WTC11 (cell line): ENCODE measurements at regions not wholly inside any gene's neighbourhood (a gene's known extent, or its start where the extent isn't known, plus 50 kb on each side); places are given as distances from the start of the nearest gene placed in this dataset.

Source experiments
- ATAC-seq: fragments of 200-7000 bp; cut with Tn5 transposase; 2 replicates; pipeline ENCODE4 v1.10.0; 2021; ENCODE audit warnings: mild to moderate bottlenecking, moderate library complexity
- CTCF ChIA-PET: fragments of 300-600 bp; sonication (Branson Sonifier 250); formaldehyde crosslinking; loops from one replicate; lab custom pipeline; 2021; ENCODE audit warnings: antibody characterized with exemption; lab: Charles Lee
- POLR2A ChIA-PET: fragments of 350-600 bp; sonication (Branson Sonifier 250); formaldehyde crosslinking; loops from one replicate; lab custom pipeline; 2021; ENCODE audit warnings: antibody characterized with exemption; lab: Charles Lee
- DNase-seq: peaks from one replicate; pipeline ENCODE4 v3.0.0; 2021; ENCODE audit warnings: low spot score
- H3K27ac Mint-ChIP-seq: 2 replicates; pipeline ENCODE4 v1.8.0; 2021; ENCODE audit warnings: mixed read lengths
- H3K27me3 Mint-ChIP-seq: 2 replicates; pipeline ENCODE4 v1.8.0; 2021; ENCODE audit warnings: low read depth, mild to moderate bottlenecking, moderate library complexity, mixed read lengths
- H3K36me3 Mint-ChIP-seq: 2 replicates; pipeline ENCODE4 v1.8.0; 2021; ENCODE audit warnings: mixed read lengths
- H3K4me1 Mint-ChIP-seq: 2 replicates; pipeline ENCODE4 v1.8.0; 2022; ENCODE audit warnings: mixed read lengths
- H3K4me3 Mint-ChIP-seq: 2 replicates; pipeline ENCODE4 v1.8.0; 2021; ENCODE audit warnings: mild to moderate bottlenecking, moderate library complexity, mixed read lengths
- H3K9me3 Mint-ChIP-seq: 2 replicates; pipeline ENCODE4 v1.8.0; 2021; ENCODE audit warnings: mixed read lengths
- ESRRA ChIP-seq: sonication (generic); formaldehyde crosslinking; IDR thresholded peaks from 2 replicates; pipeline ENCODE4 v1.8.1; 2022; ENCODE audit warnings: mild to moderate bottlenecking, missing genetic modification reagents, borderline replicate concordance
- GTF2I ChIP-seq: fragments of 250-450 bp; sonication (Bioruptor Pico); conservative IDR thresholded peaks from 2 replicates; pipeline ENCODE4 v1.4.0; 2021; ENCODE audit warnings: mild to moderate bottlenecking
- JUN ChIP-seq: sonication (generic); formaldehyde crosslinking; IDR thresholded peaks from 2 replicates; pipeline ENCODE4 v1.8.0; 2023; ENCODE audit warnings: mild to moderate bottlenecking, missing genetic modification reagents
- NFE2L1 ChIP-seq: sonication (generic); formaldehyde crosslinking; IDR thresholded peaks from 2 replicates; pipeline ENCODE4 v1.8.1; 2023; ENCODE audit warnings: missing genetic modification reagents
- NR3C1 ChIP-seq: sonication (generic); formaldehyde crosslinking; conservative IDR thresholded peaks from 2 replicates; pipeline ENCODE4 v1.8.1; 2023; ENCODE audit warnings: low read depth, mild to moderate bottlenecking, missing genetic modification reagents
- OVOL2 ChIP-seq: fragments of 250-450 bp; sonication (Bioruptor Pico); IDR thresholded peaks from 2 replicates; pipeline ENCODE4 v1.9.0; 2021; ENCODE audit warnings: mild to moderate bottlenecking, borderline replicate concordance
- PRRX2 ChIP-seq: fragments of 250-450 bp; sonication (Bioruptor Pico); IDR thresholded peaks from 2 replicates; pipeline ENCODE4 v1.8.0; 2021; ENCODE audit warnings: mild to moderate bottlenecking
- TEAD1 ChIP-seq: sonication (generic); formaldehyde crosslinking; IDR thresholded peaks from 2 replicates; pipeline ENCODE4 v1.8.0; 2022; ENCODE audit warnings: mild to moderate bottlenecking, missing genetic modification reagents
- ZBTB21 ChIP-seq: sonication (generic); formaldehyde crosslinking; IDR thresholded peaks from 2 replicates; pipeline ENCODE4 v1.8.1; 2023; ENCODE audit warnings: mild to moderate bottlenecking, missing genetic modification reagents, borderline replicate concordance
- ZNF121 ChIP-seq: sonication (generic); formaldehyde crosslinking; IDR thresholded peaks from 2 replicates; pipeline ENCODE4 v1.8.0; 2023; ENCODE audit warnings: missing genetic modification reagents
- TF ChIP-seq, protein P1 (sequence below): fragments of 250-450 bp; sonication (Bioruptor Pico); IDR thresholded peaks from 2 replicates; pipeline ENCODE4 v1.8.0; 2021; ENCODE audit warnings: mild to moderate bottlenecking
- TF ChIP-seq, protein P2 (sequence below): fragments of 250-450 bp; sonication (Bioruptor Pico); conservative IDR thresholded peaks from 2 replicates; pipeline ENCODE4 v1.9.0; 2021; ENCODE audit warnings: mild to moderate bottlenecking
- TF ChIP-seq, protein P3 (sequence below): sonication (generic); formaldehyde crosslinking; IDR thresholded peaks from 2 replicates; pipeline ENCODE4 v1.8.1; 2023; ENCODE audit warnings: mild to moderate bottlenecking, missing genetic modification reagents, moderate library complexity
- TF ChIP-seq, protein P4 (sequence below): sonication (generic); formaldehyde crosslinking; IDR thresholded peaks from 2 replicates; pipeline ENCODE4 v1.8.0; 2022; ENCODE audit warnings: mild to moderate bottlenecking, missing genetic modification reagents
- TF ChIP-seq, protein P5 (sequence below): fragments of 250-450 bp; sonication (Bioruptor Pico); IDR thresholded peaks from 2 replicates; pipeline ENCODE4 v1.9.0; 2021; ENCODE audit warnings: mild to moderate bottlenecking, borderline replicate concordance
- TF ChIP-seq, protein P6 (sequence below): sonication (generic); formaldehyde crosslinking; IDR thresholded peaks from 2 replicates; pipeline ENCODE4 v1.8.0; 2023; ENCODE audit warnings: missing genetic modification reagents
- TF ChIP-seq, protein P7 (sequence below): sonication (generic); formaldehyde crosslinking; IDR thresholded peaks from 2 replicates; pipeline ENCODE4 v1.8.1; 2023; ENCODE audit warnings: mild to moderate bottlenecking, moderate library complexity, missing genetic modification reagents

DNA sequence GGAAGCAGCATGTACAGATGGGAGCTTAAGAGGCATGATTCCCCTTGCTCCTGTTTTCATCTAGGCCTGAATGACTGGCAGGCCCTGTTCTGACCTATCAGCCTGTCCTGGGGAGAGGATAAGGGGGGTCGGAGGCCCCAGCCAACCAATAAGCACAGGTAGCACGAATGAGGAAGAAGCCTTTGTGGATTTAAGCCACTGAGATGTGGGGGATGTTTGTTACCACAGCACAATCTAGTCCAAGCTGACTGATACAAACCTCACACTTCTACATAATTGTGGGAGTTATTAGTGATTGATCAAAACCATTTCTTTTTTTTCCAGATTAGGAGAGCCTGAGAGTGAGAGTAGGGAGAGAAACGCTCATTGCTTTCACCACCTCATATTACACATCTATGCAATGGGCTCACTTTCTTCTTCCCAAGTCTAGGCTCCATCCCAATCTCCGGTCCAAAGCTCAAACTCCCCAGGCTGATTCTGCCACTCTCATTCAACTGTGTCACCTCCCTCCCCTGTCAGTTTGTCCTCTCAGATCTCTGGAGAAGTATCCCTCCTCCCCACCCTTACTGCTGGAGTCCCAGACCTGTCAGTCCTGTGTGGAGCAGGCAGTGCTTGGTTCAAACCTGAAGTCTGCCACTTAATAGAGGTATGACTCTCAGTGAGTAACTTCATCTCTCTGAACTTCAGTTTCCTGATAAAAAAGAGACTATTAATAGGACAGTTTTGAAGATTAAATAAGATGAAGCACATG, 220.5 kb downstream of the PTPRU start:
- DNase-seq = no peak
- CTCF ChIA-PET = interaction anchor here (1.6 kb wide), 1 partner anchor 34 kb away, joined by 3 read pairs; no protein-coding TSS in a partner anchor
- H3K9me3 Mint-ChIP-seq = peaks cover 18% of the 10 kb centered on the region
- POLR2A ChIA-PET = no interaction called here
- H3K4me1 Mint-ChIP-seq = peaks cover 26% of the 10 kb centered on the region
- ATAC-seq = no peak
- TF ChIP-seq ESRRA (CRISPR knock-in tag) = no peak
- no peak for TF ChIP-seq ZNF121
- TF ChIP-seq, protein P1, sequence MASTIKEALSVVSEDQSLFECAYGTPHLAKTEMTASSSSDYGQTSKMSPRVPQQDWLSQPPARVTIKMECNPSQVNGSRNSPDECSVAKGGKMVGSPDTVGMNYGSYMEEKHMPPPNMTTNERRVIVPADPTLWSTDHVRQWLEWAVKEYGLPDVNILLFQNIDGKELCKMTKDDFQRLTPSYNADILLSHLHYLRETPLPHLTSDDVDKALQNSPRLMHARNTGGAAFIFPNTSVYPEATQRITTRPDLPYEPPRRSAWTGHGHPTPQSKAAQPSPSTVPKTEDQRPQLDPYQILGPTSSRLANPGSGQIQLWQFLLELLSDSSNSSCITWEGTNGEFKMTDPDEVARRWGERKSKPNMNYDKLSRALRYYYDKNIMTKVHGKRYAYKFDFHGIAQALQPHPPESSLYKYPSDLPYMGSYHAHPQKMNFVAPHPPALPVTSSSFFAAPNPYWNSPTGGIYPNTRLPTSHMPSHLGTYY = no peak
- TF ChIP-seq, protein P2, sequence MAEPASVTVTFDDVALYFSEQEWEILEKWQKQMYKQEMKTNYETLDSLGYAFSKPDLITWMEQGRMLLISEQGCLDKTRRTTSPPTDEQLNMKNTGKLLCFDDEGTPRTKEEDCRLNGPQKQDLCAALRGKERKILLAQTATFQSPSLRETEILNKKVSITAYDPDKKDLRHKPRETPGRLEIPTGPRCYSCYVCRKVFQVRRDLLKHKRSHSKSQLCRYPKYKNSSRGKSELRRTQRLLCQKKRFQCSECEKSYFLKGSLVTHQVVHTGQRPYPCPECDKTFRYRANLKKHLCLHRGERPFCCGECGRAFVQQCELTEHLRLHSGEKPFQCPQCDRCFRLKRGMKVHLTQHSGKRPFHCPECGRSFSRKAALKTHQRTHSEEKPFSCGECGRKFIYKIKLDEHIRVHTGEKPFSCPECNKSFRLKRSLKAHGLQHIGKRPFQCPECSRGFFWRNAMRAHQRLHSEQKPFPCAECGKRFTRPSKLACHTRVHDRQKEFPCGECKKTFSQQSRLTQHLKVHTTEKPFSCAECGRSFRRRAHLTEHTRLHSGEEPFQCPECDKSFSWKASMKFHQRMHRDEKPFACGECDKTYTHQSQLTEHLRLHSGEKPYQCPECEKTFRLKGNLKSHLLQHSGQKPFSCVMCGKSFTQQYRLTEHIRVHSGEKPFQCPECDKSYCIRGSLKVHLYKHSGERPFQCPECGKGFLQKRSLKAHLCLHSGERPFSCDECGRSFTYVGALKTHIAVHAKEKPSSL (CRISPR knock-in tag) = no peak
- 0 out of 2 replicates have a peak, but pooled peaks have one; percentile 19 for TF ChIP-seq GTF2I (CRISPR knock-in tag)
- no peaks in the 10 kb centered on the region; the same call in 1 of the 2 replicates for H3K27me3 Mint-ChIP-seq
- H3K36me3 Mint-ChIP-seq = peaks cover 3% of the 10 kb centered on the region; the same call in 1 of the 2 replicates
- H3K4me3 Mint-ChIP-seq = no peak overlapping the region
- H3K27ac Mint-ChIP-seq = no peak overlapping the region

DNA sequence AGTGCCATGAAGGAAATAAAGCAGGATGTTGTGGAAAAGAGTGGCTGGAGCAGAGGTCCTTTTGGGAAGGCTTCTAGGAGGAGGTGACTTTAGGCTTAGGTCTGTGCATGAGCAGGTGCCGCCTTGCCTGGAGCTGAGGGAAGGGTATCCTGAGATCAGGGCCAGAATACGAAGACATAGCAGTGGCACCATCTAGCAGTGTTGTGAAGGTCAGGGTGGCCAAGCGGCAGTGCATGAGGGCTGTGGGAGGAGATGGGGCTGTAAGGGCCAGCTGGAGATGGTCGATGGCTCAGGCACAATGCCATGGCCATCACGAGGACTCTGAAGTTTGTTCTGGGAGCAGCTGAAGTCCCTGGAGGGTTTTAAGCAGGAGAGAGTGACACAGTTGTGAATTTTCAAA, 219.5 kb downstream of the PTPRU start:
- Mint-ChIP-seq H3K27me3 (no peaks in the 10 kb centered on the region; the same call in 1 of the 2 replicates), H3K9me3 (peaks cover 18% of the 10 kb centered on the region), H3K27ac (no peak overlapping the region; the same call in 1 of the 2 replicates), H3K4me1 (peaks cover 23% of the 10 kb centered on the region), H3K4me3 (no peak overlapping the region), H3K36me3 (peaks cover 3% of the 10 kb centered on the region; the same call in 1 of the 2 replicates)
- TF ChIP-seq, protein P3, sequence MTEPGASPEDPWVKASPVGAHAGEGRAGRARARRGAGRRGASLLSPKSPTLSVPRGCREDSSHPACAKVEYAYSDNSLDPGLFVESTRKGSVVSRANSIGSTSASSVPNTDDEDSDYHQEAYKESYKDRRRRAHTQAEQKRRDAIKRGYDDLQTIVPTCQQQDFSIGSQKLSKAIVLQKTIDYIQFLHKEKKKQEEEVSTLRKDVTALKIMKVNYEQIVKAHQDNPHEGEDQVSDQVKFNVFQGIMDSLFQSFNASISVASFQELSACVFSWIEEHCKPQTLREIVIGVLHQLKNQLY = no peak
- TF ChIP-seq, protein P4, sequence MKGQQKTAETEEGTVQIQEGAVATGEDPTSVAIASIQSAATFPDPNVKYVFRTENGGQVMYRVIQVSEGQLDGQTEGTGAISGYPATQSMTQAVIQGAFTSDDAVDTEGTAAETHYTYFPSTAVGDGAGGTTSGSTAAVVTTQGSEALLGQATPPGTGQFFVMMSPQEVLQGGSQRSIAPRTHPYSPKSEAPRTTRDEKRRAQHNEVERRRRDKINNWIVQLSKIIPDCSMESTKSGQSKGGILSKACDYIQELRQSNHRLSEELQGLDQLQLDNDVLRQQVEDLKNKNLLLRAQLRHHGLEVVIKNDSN (CRISPR knock-in tag) = no peak
- ChIA-PET POLR2A (no interaction called here), CTCF (interaction anchor here (0.5 kb wide), 1 partner anchor 115 kb away, joined by 3 read pairs; no protein-coding TSS in a partner anchor)
- no peak for ATAC-seq
- DNase-seq = no peak

DNA sequence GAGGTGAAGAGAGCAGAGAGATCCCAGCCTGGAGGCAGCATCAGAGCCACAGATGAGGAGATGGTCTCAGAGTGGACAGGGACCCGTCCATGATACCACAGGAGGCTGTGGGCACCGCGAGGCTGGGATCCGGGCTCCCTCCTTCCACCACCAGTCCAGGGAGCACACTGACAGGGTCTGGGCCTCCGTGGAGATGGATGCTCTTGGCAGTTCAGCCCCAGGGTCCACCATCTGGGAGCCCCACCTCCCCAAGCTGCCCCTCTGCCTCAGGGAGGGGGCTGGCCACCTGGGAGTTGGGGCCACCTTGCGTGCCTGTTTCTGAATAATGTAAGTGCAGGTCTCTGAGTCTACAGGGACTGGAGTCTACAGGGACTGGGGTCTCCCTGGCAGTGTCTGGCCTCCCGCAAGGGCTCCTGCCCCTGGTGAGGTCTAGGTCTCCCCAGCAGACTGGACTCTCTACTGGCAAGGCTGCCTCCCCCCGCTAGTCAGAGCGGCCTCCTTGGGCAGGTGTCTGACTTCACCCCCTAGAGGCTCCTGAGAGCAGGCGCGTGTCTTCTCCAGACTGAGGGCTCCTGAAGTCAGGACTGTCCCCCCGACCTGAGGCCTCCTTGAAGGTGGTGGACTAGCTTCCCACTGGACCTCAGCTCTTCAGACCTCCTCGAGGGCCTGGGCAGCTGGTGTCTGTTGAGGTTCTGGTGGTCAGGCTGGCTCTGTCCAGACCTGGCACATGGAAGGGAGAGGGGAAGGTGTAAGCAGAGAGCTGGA, 218.5 kb downstream of the PTPRU start:
- ChIA-PET POLR2A (no interaction called here), CTCF (no interaction called here)
- DNase-seq (no peak), ATAC-seq (peak; percentile 15; the same call in 1 of the 2 replicates)
- Mint-ChIP-seq H3K4me1 (peaks cover 23% of the 10 kb centered on the region), H3K4me3 (no peak overlapping the region), H3K9me3 (peaks cover 18% of the 10 kb centered on the region), H3K36me3 (peaks cover 3% of the 10 kb centered on the region; the same call in 1 of the 2 replicates), H3K27me3 (no peaks in the 10 kb centered on the region; the same call in 1 of the 2 replicates), H3K27ac (no peak overlapping the region)
- TF ChIP-seq TEAD1 (no peak), JUN (no peak), ZNF121 (no peak), NFE2L1 (CRISPR knock-in tag) (no peak), NR3C1 (no peak), ZBTB21 (CRISPR knock-in tag) (no peak), PRRX2 (CRISPR knock-in tag) (no peak), OVOL2 (no peak)
- TF ChIP-seq, protein P5, sequence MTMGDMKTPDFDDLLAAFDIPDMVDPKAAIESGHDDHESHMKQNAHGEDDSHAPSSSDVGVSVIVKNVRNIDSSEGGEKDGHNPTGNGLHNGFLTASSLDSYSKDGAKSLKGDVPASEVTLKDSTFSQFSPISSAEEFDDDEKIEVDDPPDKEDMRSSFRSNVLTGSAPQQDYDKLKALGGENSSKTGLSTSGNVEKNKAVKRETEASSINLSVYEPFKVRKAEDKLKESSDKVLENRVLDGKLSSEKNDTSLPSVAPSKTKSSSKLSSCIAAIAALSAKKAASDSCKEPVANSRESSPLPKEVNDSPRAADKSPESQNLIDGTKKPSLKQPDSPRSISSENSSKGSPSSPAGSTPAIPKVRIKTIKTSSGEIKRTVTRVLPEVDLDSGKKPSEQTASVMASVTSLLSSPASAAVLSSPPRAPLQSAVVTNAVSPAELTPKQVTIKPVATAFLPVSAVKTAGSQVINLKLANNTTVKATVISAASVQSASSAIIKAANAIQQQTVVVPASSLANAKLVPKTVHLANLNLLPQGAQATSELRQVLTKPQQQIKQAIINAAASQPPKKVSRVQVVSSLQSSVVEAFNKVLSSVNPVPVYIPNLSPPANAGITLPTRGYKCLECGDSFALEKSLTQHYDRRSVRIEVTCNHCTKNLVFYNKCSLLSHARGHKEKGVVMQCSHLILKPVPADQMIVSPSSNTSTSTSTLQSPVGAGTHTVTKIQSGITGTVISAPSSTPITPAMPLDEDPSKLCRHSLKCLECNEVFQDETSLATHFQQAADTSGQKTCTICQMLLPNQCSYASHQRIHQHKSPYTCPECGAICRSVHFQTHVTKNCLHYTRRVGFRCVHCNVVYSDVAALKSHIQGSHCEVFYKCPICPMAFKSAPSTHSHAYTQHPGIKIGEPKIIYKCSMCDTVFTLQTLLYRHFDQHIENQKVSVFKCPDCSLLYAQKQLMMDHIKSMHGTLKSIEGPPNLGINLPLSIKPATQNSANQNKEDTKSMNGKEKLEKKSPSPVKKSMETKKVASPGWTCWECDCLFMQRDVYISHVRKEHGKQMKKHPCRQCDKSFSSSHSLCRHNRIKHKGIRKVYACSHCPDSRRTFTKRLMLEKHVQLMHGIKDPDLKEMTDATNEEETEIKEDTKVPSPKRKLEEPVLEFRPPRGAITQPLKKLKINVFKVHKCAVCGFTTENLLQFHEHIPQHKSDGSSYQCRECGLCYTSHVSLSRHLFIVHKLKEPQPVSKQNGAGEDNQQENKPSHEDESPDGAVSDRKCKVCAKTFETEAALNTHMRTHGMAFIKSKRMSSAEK (CRISPR knock-in tag) = no peak
- TF ChIP-seq, protein P6, sequence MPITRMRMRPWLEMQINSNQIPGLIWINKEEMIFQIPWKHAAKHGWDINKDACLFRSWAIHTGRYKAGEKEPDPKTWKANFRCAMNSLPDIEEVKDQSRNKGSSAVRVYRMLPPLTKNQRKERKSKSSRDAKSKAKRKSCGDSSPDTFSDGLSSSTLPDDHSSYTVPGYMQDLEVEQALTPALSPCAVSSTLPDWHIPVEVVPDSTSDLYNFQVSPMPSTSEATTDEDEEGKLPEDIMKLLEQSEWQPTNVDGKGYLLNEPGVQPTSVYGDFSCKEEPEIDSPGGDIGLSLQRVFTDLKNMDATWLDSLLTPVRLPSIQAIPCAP = no peak
- TF ChIP-seq, protein P7, sequence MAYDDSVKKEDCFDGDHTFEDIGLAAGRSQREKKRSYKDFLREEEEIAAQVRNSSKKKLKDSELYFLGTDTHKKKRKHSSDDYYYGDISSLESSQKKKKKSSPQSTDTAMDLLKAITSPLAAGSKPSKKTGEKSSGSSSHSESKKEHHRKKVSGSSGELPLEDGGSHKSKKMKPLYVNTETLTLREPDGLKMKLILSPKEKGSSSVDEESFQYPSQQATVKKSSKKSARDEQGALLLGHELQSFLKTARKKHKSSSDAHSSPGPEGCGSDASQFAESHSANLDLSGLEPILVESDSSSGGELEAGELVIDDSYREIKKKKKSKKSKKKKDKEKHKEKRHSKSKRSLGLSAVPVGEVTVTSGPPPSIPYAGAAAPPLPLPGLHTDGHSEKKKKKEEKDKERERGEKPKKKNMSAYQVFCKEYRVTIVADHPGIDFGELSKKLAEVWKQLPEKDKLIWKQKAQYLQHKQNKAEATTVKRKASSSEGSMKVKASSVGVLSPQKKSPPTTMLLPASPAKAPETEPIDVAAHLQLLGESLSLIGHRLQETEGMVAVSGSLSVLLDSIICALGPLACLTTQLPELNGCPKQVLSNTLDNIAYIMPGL (CRISPR knock-in tag) = no peak
